ENCODE measurements at regions not wholly inside any gene's neighbourhood (a gene's known extent, or its start where the extent isn't known, plus 50 kb on each side); places are given as distances from the start of the nearest gene placed in this dataset.
A peak's percentile ranks its signal among the peaks of the same experiment; 100 is the strongest.

- Histone ChIP-seq H3K4ac (ENCODE audit: low read depth, low read length) (no peak overlapping the region), H3K23ac (ENCODE audit: low read length) (no peak overlapping the region)
These were observed 113.3 kb upstream of the PTGFR start for GRCh38 chr1:78377356-78377928.

DNA sequence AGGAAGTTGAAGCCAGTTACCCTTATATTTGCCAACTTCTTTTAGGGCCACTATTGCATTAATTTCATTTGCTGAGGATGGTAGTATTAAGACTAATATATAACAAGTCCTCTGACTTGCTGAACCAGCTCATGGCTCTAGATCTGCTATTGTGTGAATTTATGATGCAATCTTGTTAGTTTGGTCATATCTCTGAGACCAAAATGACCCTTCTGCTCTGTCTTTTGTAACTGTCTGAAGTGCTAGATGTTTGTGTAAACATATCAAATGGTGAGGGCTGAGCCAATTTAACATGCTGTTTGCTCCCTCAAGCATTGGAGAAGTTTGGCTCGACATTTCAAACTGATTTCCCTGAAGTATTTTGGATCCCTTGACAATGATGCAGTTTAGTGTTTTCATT lies 106.9 kb upstream of the PTGFR start:
- Histone ChIP-seq H2AK5ac (ENCODE audit: low read length) (no peak overlapping the region), H3K4me2 (ENCODE audit: low read length) (no peak overlapping the region), H2BK12ac (ENCODE audit: low read length) (no peak overlapping the region), H3K27me3 (ENCODE audit: insufficient read depth, low read length) (no peaks in the 10 kb centered on the region), H4K91ac (ENCODE audit: low read depth, low read length) (no peak overlapping the region), H3K79me1 (ENCODE audit: low read length) (no peaks in the 10 kb centered on the region), H2AFZ (ENCODE audit: insufficient read depth, low read length, poor library complexity) (no peak overlapping the region), H4K8ac (ENCODE audit: low read depth, low read length) (no peak overlapping the region), H2BK5ac (ENCODE audit: low read depth, low read length, poor library complexity) (no peak overlapping the region), H3K9ac (ENCODE audit: low read length) (no peak overlapping the region), H3K79me2 (ENCODE audit: control insufficient read depth, insufficient read depth, low read length, poor library complexity) (no peaks in the 10 kb centered on the region), H3K4me1 (ENCODE audit: control insufficient read depth in 1 of 2, insufficient read depth in 2 of 2, low read length in 2 of 2) (no peaks in the 10 kb centered on the region), H3K27ac (ENCODE audit: low read depth, low read length) (no peak overlapping the region), H3K9me3 (ENCODE audit: insufficient read depth, low read depth, low read length) (no peaks in the 10 kb centered on the region), H3K23ac (ENCODE audit: low read length) (no peak overlapping the region), H2BK120ac (ENCODE audit: insufficient read depth, low read length, poor library complexity) (no peak overlapping the region), H3K4me3 (ENCODE audit: low read depth, low read length) (no peak overlapping the region), H4K12ac (ENCODE audit: low read depth, low read length) (no peak overlapping the region), H3K36me3 (ENCODE audit: control insufficient read depth in 1 of 2, insufficient read depth in 2 of 2, low read length in 2 of 2) (no peaks in the 10 kb centered on the region), H3K14ac (ENCODE audit: low read length) (no peak overlapping the region), H3K4ac (ENCODE audit: low read depth, low read length) (no peak overlapping the region), H3K18ac (ENCODE audit: low read length) (no peak overlapping the region)
- no CpG with 5 or more reads among the region's 1 CpG for WGBS (ENCODE audit: extremely low coverage, insufficient coverage, insufficient read length)
- DNase-seq: no peak

More at GRCh38 chr1:78377356-78377928, 113.3 kb upstream of the PTGFR start:
- Histone ChIP-seq H2AFZ (ENCODE audit: insufficient read depth, low read length, poor library complexity) (no peak overlapping the region), H3K27me3 (ENCODE audit: insufficient read depth, low read length) (no peaks in the 10 kb centered on the region), H3K18ac (ENCODE audit: low read length) (no peak overlapping the region), H3K79me1 (ENCODE audit: low read length) (no peaks in the 10 kb centered on the region), H2BK12ac (ENCODE audit: low read length) (no peak overlapping the region), H3K4me1 (ENCODE audit: control insufficient read depth in 1 of 2, insufficient read depth in 2 of 2, low read length in 2 of 2) (no peaks in the 10 kb centered on the region), H3K9ac (ENCODE audit: low read length) (no peak overlapping the region), H3K14ac (ENCODE audit: low read length) (no peak overlapping the region), H3K9me3 (ENCODE audit: insufficient read depth, low read depth, low read length) (no peaks in the 10 kb centered on the region), H3K4me2 (ENCODE audit: low read length) (no peak overlapping the region), H2BK120ac (ENCODE audit: insufficient read depth, low read length, poor library complexity) (no peak overlapping the region), H3K36me3 (ENCODE audit: control insufficient read depth in 1 of 2, insufficient read depth in 2 of 2, low read length in 2 of 2) (no peaks in the 10 kb centered on the region), H3K79me2 (ENCODE audit: control insufficient read depth, insufficient read depth, low read length, poor library complexity) (no peaks in the 10 kb centered on the region), H2BK5ac (ENCODE audit: low read depth, low read length, poor library complexity) (no peak overlapping the region), H4K91ac (ENCODE audit: low read depth, low read length) (no peak overlapping the region), H4K12ac (ENCODE audit: low read depth, low read length) (no peak overlapping the region), H3K4me3 (ENCODE audit: low read depth, low read length) (no peak overlapping the region), H3K27ac (ENCODE audit: low read depth, low read length) (no peak overlapping the region), H4K8ac (ENCODE audit: low read depth, low read length) (no peak overlapping the region), H2AK5ac (ENCODE audit: low read length) (no peak overlapping the region)
- peak in 1 of 2 donors; percentile 1 for DNase-seq

DNA sequence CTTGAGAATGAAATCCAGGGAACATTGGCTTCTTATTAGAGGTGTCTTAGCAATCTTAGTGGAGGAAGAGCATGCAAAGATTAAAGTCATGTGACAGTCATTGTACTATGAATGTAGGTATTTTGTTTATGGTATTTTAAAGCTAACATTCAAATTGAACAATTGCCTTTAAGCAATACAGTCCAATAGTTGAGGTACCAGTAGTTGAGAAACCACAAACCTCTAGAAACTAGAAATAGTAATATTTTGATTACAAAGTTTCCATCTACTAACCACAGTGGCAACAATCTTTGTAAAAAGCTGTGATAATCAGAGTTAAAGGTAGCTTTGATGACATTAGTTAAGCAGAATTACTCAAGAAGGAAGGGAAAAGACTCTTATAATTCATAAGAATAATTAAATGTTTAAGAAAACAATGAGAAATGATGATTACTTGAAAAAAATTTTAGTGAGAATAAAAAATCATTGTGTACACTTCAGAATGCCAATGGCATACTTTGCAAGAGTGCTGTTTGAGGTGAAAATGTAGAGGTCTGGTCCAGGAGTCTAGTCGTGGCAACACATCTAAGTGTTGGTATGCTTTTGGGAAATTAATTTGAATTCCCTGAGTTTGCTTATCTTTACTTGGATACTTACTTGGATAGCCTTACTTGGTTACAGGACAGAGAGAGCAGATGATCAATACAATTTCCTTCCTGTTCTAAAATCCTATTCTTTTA lies 104.9 kb upstream of the PTGFR start:
- no CpG with 5 or more reads among the region's 1 CpG for WGBS (ENCODE audit: extremely low coverage, insufficient coverage, insufficient read length)
- no peak overlapping the region for H3K4me3 ChIP-seq (ENCODE audit: low read depth, low read length)

GRCh38 chr1:78387201-78387600 lies 103.6 kb upstream of the PTGFR start:
- Histone ChIP-seq H3K14ac (ENCODE audit: low read length) (no peak overlapping the region), H3K79me2 (ENCODE audit: control insufficient read depth, insufficient read depth, low read length, poor library complexity) (no peaks in the 10 kb centered on the region), H3K4me1 (ENCODE audit: control insufficient read depth in 1 of 2, insufficient read depth in 2 of 2, low read length in 2 of 2) (no peaks in the 10 kb centered on the region), H3K23ac (ENCODE audit: low read length) (no peak overlapping the region), H3K18ac (ENCODE audit: low read length) (no peak overlapping the region), H2AK5ac (ENCODE audit: low read length) (no peak overlapping the region), H4K91ac (ENCODE audit: low read depth, low read length) (no peak overlapping the region), H3K36me3 (ENCODE audit: control insufficient read depth in 1 of 2, insufficient read depth in 2 of 2, low read length in 2 of 2) (no peaks in the 10 kb centered on the region), H2BK120ac (ENCODE audit: insufficient read depth, low read length, poor library complexity) (no peak overlapping the region), H3K9me3 (ENCODE audit: insufficient read depth, low read depth, low read length) (no peaks in the 10 kb centered on the region), H3K9ac (ENCODE audit: low read length) (no peak overlapping the region), H2AFZ (ENCODE audit: insufficient read depth, low read length, poor library complexity) (no peak overlapping the region), H4K8ac (ENCODE audit: low read depth, low read length) (no peak overlapping the region), H3K27ac (ENCODE audit: low read depth, low read length) (no peak overlapping the region), H3K4me2 (ENCODE audit: low read length) (no peak overlapping the region), H3K4me3 (ENCODE audit: low read depth, low read length) (no peak overlapping the region), H4K12ac (ENCODE audit: low read depth, low read length) (no peak overlapping the region), H3K79me1 (ENCODE audit: low read length) (no peaks in the 10 kb centered on the region), H3K27me3 (ENCODE audit: insufficient read depth, low read length) (no peaks in the 10 kb centered on the region), H2BK5ac (ENCODE audit: low read depth, low read length, poor library complexity) (no peak overlapping the region), H3K4ac (ENCODE audit: low read depth, low read length) (no peak overlapping the region), H2BK12ac (ENCODE audit: low read length) (no peak overlapping the region)
- WGBS (ENCODE audit: extremely low coverage, insufficient coverage, insufficient read length): no CpG with 5 or more reads among the region's 2 CpGs
- DNase-seq: no peak

More for the DNA sequence above, 104.9 kb upstream of the PTGFR start:
- Histone ChIP-seq H2BK12ac (ENCODE audit: low read length) (no peak overlapping the region), H3K27ac (ENCODE audit: low read depth, low read length) (no peak overlapping the region), H3K4me2 (ENCODE audit: low read length) (no peak overlapping the region), H4K8ac (ENCODE audit: low read depth, low read length) (no peak overlapping the region), H3K79me1 (ENCODE audit: low read length) (no peaks in the 10 kb centered on the region), H3K27me3 (ENCODE audit: insufficient read depth, low read length) (no peaks in the 10 kb centered on the region), H4K12ac (ENCODE audit: low read depth, low read length) (no peak overlapping the region), H2BK5ac (ENCODE audit: low read depth, low read length, poor library complexity) (no peak overlapping the region), H3K23ac (ENCODE audit: low read length) (no peak overlapping the region), H3K79me2 (ENCODE audit: control insufficient read depth, insufficient read depth, low read length, poor library complexity) (no peaks in the 10 kb centered on the region), H3K4me1 (ENCODE audit: control insufficient read depth in 1 of 2, insufficient read depth in 2 of 2, low read length in 2 of 2) (no peaks in the 10 kb centered on the region), H3K14ac (ENCODE audit: low read length) (no peak overlapping the region), H3K36me3 (ENCODE audit: control insufficient read depth in 1 of 2, insufficient read depth in 2 of 2, low read length in 2 of 2) (no peaks in the 10 kb centered on the region), H3K18ac (ENCODE audit: low read length) (no peak overlapping the region), H3K9me3 (ENCODE audit: insufficient read depth, low read depth, low read length) (no peaks in the 10 kb centered on the region), H3K4ac (ENCODE audit: low read depth, low read length) (no peak overlapping the region), H3K9ac (ENCODE audit: low read length) (no peak overlapping the region), H4K91ac (ENCODE audit: low read depth, low read length) (no peak overlapping the region), H2AK5ac (ENCODE audit: low read length) (no peak overlapping the region), H2AFZ (ENCODE audit: insufficient read depth, low read length, poor library complexity) (no peak overlapping the region), H2BK120ac (ENCODE audit: insufficient read depth, low read length, poor library complexity) (no peak overlapping the region)
- DNase-seq: no peak
